Type B pancreatic cell (in vitro differentiated cells): ENCODE measurements at regions not wholly inside any gene's neighbourhood (a gene's known extent, or its start where the extent isn't known, plus 50 kb on each side); places are given as distances from the start of the nearest gene placed in this dataset.
"Not testable (repeated sequence)": the region's sequence is repeated elsewhere in the genome, so short reads cannot be mapped to it uniquely, and the experiment has no call there.

Experiments
- DNase-seq: peaks from one replicate; pipeline ENCODE4 v3.0.0; 2021; ENCODE audit warnings: mixed read lengths; ENCODE audit not compliant: unreplicated experiment; ENCODE audit errors: extremely low spot score
- H3K27ac Mint-ChIP-seq: 2 replicates; pipeline ENCODE4 v1.8.0; 2021; ENCODE audit warnings: mild to moderate bottlenecking, mixed read lengths
- H3K27me3 Mint-ChIP-seq: 2 replicates; pipeline ENCODE4 v1.8.0; 2021; ENCODE audit warnings: mixed read lengths
- H3K36me3 Mint-ChIP-seq: 2 replicates; pipeline ENCODE4 v1.8.0; 2021; ENCODE audit warnings: mixed read lengths
- H3K4me1 Mint-ChIP-seq: one replicate; pipeline ENCODE4 v1.8.0; 2021; ENCODE audit warnings: mixed read lengths; ENCODE audit not compliant: unreplicated experiment
- H3K4me3 Mint-ChIP-seq: 2 replicates; pipeline ENCODE4 v1.8.0; 2021; ENCODE audit warnings: mild to moderate bottlenecking, mixed read lengths
- H3K9me3 Mint-ChIP-seq: 2 replicates; pipeline ENCODE4 v1.8.0; 2021; ENCODE audit warnings: mixed read lengths
- CTCF ChIP-seq: fragments of 200-600 bp; sonication (generic); conservative IDR thresholded peaks from 2 replicates; pipeline ENCODE4 v1.5.0; 2021; ENCODE audit warnings: antibody characterized with exemption, mild to moderate bottlenecking

DNA sequence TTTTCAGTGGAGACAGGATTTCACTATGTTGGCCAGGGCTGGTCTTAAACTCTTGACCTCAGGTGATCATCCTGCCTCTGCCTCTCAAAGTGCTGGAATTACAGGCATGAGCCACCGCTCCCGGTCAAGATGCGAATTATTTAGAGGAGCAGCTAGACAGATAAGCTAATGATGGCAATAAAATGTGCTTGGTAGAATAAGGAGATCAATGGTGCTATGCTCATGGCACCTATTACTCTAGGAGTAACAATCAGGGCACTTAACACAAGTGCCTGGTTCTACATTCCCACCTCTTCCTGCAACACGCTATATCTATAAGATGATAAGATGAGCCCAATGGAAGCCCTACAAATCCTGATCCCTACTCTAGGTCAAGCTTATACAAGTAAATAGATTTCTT lies 61.4 kb upstream of the LOC128125822 start:
- H3K27ac Mint-ChIP-seq, result no peak overlapping the region
- no peak for DNase-seq
- H3K27me3 Mint-ChIP-seq, result no peaks in the 10 kb centered on the region
- H3K36me3 Mint-ChIP-seq, result no peaks in the 10 kb centered on the region
- no peak overlapping the region for H3K4me3 Mint-ChIP-seq
- no peaks in the 10 kb centered on the region for H3K4me1 Mint-ChIP-seq
- TF ChIP-seq CTCF, result no peak
- H3K9me3 Mint-ChIP-seq, result no peaks in the 10 kb centered on the region

DNA sequence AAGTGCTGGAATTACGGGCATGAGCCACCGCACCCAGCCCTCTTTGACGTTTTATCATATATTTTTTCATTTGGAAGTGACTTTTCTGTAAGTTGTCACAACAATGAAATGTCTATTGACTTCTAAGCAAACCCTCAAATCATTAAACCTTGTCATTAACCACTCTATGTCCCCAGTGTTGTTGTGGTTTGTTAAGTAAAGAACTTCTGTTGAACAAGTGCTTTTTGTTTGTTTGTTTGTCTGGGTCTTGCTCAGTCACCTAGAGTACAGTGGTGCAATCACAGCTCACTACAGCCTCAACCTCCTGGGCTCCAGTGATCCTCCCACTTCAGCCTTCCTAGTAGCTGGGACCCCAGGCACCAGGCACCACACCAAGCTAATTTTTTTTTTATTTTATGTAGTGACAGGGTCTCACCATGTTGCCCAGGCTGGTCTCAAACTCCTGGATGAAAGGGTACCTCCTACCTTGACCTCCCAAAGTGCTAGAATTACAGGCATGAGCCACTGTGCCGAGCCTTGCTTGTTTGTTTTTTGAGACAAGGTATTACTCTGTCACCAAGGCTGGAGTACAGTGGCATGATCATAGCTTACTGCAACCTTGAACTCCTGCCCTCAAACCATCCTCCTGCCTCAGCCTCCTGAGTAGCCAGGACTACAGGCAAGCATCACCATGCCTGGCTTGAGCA lies 57.6 kb upstream of the LOC128125822 start:
- Mint-ChIP-seq H3K9me3 (no peaks in the 10 kb centered on the region), H3K27ac (no peak overlapping the region), H3K4me1 (no peaks in the 10 kb centered on the region), H3K27me3 (no peaks in the 10 kb centered on the region), H3K4me3 (no peak overlapping the region), H3K36me3 (no peaks in the 10 kb centered on the region)
- TF ChIP-seq CTCF, result no peak
- no peak for DNase-seq

DNA sequence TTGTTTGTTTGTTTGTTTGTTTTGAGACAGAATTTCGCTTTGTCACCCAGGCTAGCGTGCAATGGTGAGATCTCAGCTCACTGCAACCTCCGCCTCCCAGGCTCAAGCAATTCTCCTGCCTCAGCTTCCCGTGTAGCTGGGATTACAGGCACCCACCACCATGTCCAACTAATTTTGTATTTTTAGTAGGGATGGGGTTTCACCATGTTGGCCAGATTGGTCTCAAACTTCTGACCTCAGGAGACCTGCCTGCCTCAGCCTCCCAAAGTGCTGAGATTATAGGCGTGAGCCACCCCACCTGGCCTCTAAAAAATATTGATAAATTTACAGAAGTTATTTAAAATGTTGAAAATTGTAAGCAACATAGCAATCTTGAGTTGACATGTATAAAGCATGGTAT lies 57.1 kb upstream of the LOC128125822 start:
- peak overlapping the region; percentile 12 for H3K27ac Mint-ChIP-seq
- H3K4me1 Mint-ChIP-seq, H3K27me3 Mint-ChIP-seq, H3K9me3 Mint-ChIP-seq, H3K36me3 Mint-ChIP-seq, H3K4me3 Mint-ChIP-seq, DNase-seq: not testable (repeated sequence)

GRCh38 chr6:63516186-63516944 lies 55.9 kb upstream of the LOC128125822 start:
- no peak for DNase-seq
- Mint-ChIP-seq H3K4me3 (no peak overlapping the region), H3K27ac (peak overlapping the region; percentile 39), H3K36me3 (no peaks in the 10 kb centered on the region), H3K4me1 (no peaks in the 10 kb centered on the region), H3K9me3 (no peaks in the 10 kb centered on the region), H3K27me3 (no peaks in the 10 kb centered on the region)
- no peak for TF ChIP-seq CTCF

DNA sequence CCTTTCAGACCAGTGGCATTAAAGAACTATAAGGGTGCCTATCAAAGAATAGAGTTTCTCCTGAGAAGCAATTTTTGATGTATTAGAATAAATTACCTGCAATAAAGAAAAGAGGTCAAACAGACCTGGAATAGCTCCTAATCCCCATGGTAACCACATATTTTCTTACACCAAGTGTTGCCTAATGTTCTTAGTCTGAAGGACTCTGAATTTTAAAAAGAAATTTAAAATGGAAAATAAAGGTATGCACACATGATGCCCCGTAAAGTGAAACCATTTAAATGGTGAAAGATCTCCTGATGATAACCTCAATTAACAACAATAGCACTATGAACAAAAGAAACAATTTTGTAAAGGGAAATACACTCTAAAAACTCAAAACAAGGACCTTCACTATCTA lies 55.1 kb upstream of the LOC128125822 start:
- H3K27me3 Mint-ChIP-seq, result no peaks in the 10 kb centered on the region
- no peaks in the 10 kb centered on the region for H3K36me3 Mint-ChIP-seq
- no peak for TF ChIP-seq CTCF

DNA sequence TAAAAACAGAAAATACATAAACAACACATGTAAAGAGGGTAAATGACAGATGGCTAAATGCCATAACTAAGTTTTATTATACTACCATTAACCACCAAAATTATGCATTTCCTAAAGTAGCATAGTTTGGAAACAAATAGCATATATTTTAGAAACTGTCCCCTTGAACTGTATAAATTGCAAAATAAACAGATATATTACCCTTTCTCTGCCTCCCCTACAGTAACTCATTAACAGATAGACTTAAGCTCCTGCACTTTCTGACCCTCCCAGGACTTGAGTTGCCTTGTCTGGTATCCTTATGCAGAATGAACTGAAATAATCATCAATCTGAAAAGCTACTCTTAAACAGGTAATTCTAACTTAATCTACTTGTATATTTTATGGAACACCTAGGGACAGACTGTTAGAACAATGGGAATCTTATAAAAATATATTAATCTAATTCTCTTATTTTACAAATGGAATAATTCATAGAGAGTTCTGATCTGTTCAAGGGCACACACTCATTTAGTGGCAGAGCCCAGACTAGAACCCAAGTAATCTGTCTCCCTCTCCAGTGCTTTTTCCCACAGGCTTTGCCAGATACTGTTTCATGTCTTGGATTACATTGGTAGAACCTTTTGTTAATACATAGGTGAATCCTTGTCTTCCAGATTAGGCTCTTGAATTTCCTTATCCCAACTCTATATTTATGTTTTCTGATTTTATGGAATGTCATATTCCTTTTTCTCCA lies 50.6 kb upstream of the LOC128125822 start:
- no peaks in the 10 kb centered on the region for H3K9me3 Mint-ChIP-seq
- no peak for DNase-seq
- no peak overlapping the region for H3K4me3 Mint-ChIP-seq
- no peak for TF ChIP-seq CTCF
- no peaks in the 10 kb centered on the region for H3K36me3 Mint-ChIP-seq
- H3K27me3 Mint-ChIP-seq, result no peaks in the 10 kb centered on the region
- no peak overlapping the region for H3K27ac Mint-ChIP-seq
- H3K4me1 Mint-ChIP-seq, result no peaks in the 10 kb centered on the region

More for the DNA sequence above, 55.1 kb upstream of the LOC128125822 start:
- H3K4me3 Mint-ChIP-seq, result no peak overlapping the region
- H3K27ac Mint-ChIP-seq, result peak overlapping the region; percentile 1
- no peaks in the 10 kb centered on the region for H3K9me3 Mint-ChIP-seq
- DNase-seq, result no peak
- no peaks in the 10 kb centered on the region for H3K4me1 Mint-ChIP-seq
